Neural progenitor cell (in vitro differentiated cells): ENCODE measurements at regions not wholly inside any gene's neighbourhood (a gene's known extent, or its start where the extent isn't known, plus 50 kb on each side); places are given as distances from the start of the nearest gene placed in this dataset.

Experiments used
- CTCF ChIP-seq: fragments of 200-600 bp; sonication (generic); IDR thresholded peaks from 2 replicates; pipeline ENCODE4 v1.5.1; 2017; ENCODE audit warnings: antibody characterized with exemption, mild to moderate bottlenecking
- EZH2 ChIP-seq: fragments of 200-600 bp; sonication (generic); IDR thresholded peaks from 2 replicates; pipeline ENCODE4 v1.6.1; 2017; ENCODE audit warnings: antibody characterized with exemption, mild to moderate bottlenecking, moderate library complexity
- EZH2phosphoT487 ChIP-seq: fragments of 200-600 bp; sonication (generic); IDR thresholded peaks from 2 replicates; pipeline ENCODE4 v1.6.1; 2017; ENCODE audit warnings: antibody characterized with exemption

- TF ChIP-seq EZH2 (no peak), EZH2phosphoT487 (no peak), CTCF (no peak)
Observed at GRCh38 chr7:92967238-92967637, 130.9 kb upstream of the CDK6 start.
